ENCODE measurements at regions not wholly inside any gene's neighbourhood (a gene's known extent, or its start where the extent isn't known, plus 50 kb on each side); places are given as distances from the start of the nearest gene placed in this dataset.

DNA sequence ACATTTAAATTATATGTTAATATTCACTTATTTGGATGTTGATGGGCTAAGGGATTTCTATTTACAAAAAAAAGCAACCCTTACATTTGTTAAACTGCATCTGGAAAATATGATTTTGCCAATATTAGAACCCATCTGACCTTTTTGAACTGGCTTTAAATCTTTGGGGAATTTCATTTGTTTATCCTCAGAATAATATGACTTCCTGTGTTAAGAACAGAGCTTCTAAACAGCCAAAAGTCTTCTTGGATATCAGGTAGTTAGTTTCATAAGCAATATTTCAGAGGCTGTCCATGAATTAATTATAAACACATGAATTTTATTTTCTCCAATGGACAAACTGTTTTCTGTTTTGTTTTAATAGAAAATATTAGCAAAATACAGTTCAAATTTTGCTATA lies 301.9 kb upstream of the AGTR1 start:
- H3K4me3 ChIP-seq (ENCODE audit: low read depth, low read length) = no peak overlapping the region
- DNase-seq (ENCODE audit: low read depth) = no peak
- TF ChIP-seq, protein P1, sequence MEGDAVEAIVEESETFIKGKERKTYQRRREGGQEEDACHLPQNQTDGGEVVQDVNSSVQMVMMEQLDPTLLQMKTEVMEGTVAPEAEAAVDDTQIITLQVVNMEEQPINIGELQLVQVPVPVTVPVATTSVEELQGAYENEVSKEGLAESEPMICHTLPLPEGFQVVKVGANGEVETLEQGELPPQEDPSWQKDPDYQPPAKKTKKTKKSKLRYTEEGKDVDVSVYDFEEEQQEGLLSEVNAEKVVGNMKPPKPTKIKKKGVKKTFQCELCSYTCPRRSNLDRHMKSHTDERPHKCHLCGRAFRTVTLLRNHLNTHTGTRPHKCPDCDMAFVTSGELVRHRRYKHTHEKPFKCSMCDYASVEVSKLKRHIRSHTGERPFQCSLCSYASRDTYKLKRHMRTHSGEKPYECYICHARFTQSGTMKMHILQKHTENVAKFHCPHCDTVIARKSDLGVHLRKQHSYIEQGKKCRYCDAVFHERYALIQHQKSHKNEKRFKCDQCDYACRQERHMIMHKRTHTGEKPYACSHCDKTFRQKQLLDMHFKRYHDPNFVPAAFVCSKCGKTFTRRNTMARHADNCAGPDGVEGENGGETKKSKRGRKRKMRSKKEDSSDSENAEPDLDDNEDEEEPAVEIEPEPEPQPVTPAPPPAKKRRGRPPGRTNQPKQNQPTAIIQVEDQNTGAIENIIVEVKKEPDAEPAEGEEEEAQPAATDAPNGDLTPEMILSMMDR (IDR thresholded peaks at IDR 0.05; ENCODE audit: insufficient read depth, low read depth, low read length, missing control alignments) = no peak

DNA sequence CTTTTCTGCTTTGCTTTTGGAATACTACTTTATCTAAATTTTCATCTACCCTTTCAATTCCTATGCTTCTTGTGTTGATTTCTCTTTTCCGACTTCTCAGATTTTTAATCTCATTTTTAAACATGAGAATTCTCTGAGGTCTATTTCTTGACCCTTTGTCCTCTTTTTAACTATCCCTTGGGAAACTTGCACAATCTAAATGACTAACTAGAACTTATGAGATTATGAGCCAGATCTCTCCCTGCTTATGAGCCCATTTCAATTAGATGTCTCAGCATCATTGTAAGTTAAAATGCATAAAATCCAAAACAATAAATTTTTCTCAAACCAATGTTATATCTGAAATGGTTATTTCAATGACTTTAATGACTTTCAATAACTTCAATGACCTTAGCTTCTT lies 296.9 kb upstream of the AGTR1 start:
- no peak overlapping the region for H3K4me3 ChIP-seq (ENCODE audit: low read depth, low read length)
- TF ChIP-seq, protein P1 (IDR thresholded peaks at IDR 0.05; ENCODE audit: insufficient read depth, low read depth, low read length, missing control alignments) = no peak
- DNase-seq (ENCODE audit: low read depth) = no peak

DNA sequence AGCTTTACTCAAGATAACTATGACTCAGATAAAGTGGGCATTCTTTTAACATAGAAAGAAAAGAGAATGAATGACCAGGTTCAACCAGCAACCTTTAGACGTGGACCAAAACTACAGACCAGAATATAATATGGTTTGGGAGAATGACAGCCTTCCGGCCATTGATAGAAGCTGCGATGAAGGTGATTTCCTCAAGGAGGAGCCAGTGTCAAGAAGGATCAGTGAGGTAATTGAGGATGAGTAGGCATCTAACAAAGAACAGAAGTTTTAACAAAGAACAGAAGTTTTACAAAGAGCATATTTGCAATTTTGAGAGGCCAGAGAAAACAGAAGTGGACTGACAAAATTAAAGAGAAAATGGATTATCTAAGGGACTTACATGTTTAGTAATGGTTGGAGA lies 289.0 kb upstream of the AGTR1 start:
- TF ChIP-seq, protein P1 (IDR thresholded peaks at IDR 0.05; ENCODE audit: insufficient read depth, low read depth, low read length, missing control alignments) = no peak
- no peak for DNase-seq (ENCODE audit: low read depth)
- no peak overlapping the region for H3K4me3 ChIP-seq (ENCODE audit: low read depth, low read length)

DNA sequence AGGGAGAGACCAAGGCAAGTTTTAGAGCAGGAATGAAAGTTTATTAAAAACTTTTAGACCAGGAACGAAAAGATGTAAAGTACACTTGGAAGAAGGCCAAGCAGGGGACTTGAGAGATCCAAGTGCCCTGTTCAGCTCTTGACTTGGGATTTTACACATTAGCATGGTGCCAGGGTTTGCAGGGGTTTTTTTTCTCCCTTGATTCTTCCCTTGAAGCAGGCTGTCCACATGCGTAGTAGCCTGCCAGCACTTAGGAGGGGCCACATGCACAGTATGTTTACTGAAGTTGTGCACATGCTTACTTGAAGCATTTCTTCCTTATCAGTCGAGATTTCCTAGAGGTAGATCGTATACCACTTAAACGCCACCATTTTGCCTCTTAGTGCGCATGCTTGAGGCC lies 277.5 kb upstream of the AGTR1 start:
- TF ChIP-seq, protein P1 (IDR thresholded peaks at IDR 0.05; ENCODE audit: insufficient read depth, low read depth, low read length, missing control alignments) = no peak
- H3K4me3 ChIP-seq (ENCODE audit: low read depth, low read length) = no peak overlapping the region

DNA sequence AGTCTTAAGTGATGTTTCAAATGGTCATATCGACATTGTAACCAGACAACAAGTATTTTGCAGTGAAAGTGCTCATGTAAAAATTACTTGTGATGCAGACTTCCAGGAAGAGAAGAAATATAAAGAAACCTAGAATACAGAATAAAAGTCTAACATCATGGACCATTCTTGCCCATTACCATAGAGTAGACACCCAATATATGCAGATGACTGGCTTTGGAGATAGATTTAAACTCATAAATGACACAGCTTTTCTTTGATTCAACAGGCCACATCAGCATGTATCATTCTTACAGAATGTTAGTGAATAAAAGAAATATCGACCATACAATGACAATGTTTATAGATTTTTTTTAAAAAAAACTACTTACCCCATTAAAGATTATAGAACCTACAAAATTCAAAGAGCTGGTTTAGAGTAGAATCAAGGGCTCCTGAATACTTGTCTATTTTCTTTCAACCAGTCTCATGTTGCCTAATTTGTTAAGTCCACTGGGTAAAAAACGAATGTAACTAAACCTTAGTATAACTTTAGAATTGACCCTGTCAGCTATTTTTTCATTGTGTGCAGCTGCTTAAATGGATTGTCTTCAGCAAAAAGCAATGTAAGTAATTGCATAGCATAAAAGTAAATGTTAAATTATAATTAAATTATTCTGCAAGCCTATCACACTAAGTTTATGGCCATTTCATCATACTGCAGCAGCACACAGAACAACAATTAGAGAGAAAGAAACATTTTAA lies 268.7 kb upstream of the AGTR1 start:
- TF ChIP-seq, protein P1 (IDR thresholded peaks at IDR 0.05; ENCODE audit: insufficient read depth, low read depth, low read length, missing control alignments) = no peak
- no peak for DNase-seq (ENCODE audit: low read depth)

More for the DNA sequence above, 277.5 kb upstream of the AGTR1 start:
- DNase-seq (ENCODE audit: low read depth) = no peak

DNA sequence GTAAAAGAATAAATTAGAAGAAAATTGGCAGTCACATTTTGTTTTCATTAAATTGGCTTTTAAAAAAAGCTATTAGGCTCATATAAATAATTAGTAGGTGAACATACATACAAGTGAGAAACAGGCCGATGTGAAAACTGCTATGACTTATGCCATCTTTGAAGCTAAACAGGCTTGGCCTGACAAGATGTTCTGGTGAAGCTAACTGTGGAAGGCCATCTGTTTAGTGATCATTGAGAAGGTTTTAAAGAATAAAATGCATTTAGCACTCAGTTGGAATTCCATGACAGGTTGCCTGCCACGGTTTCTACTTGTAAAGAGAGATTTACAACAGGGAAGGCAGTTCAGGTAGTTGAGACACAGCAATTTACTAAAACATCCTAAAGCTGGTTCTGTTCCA lies 264.0 kb upstream of the AGTR1 start:
- DNase-seq (ENCODE audit: low read depth) = no peak
- TF ChIP-seq, protein P1 (IDR thresholded peaks at IDR 0.05; ENCODE audit: insufficient read depth, low read depth, low read length, missing control alignments) = no peak
- no peak overlapping the region for H3K4me3 ChIP-seq (ENCODE audit: low read depth, low read length)

More for the DNA sequence above, 268.7 kb upstream of the AGTR1 start:
- no peak overlapping the region for H3K4me3 ChIP-seq (ENCODE audit: low read depth, low read length)

DNA sequence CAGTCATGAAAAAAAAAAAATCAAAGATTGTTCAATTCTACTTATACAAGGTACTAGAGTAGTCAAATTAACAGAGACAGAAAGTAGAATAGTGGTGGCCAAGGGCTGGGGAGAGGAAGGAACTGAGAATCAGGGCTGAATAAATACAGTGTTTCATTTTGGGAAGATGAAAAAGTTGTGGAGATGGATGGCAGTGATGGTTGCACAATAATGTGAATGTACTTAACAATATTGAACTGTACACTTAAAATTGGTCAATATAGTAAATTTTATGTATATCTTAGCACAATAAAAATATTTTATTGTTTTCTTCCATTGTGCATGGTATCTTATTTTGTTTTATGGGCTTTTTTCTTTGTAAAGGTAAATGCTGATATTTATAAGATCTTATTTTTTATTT lies 262.2 kb upstream of the AGTR1 start:
- no peak overlapping the region for H3K4me3 ChIP-seq (ENCODE audit: low read depth, low read length)
- TF ChIP-seq, protein P1 (IDR thresholded peaks at IDR 0.05; ENCODE audit: insufficient read depth, low read depth, low read length, missing control alignments) = no peak
- DNase-seq (ENCODE audit: low read depth) = no peak

All from GM12865 (cell line).